Gastrocnemius medialis (tissue), 4 donors: ENCODE measurements at regions not wholly inside any gene's neighbourhood (a gene's known extent, or its start where the extent isn't known, plus 50 kb on each side); places are given as distances from the start of the nearest gene placed in this dataset.

Experiments used
- ATAC-seq, 2 donors: fragments of 150-250 bp; one replicate each; pipeline ENCODE4 v1.9.1; 2016
- DNase-seq, 2 donors: peaks; one replicate each; pipeline ENCODE4 v3.0.0-alpha.2; 2019
- H3K27ac ChIP-seq, 4 donors: fragments of 200-600 bp; sonication (generic); 1 replicate in 1 of 4; 2 replicates in 3 of 4; pipeline ENCODE4 v1.5.1; 2016 to 2018; ENCODE audit warnings: mild to moderate bottlenecking in 2 of 4, moderate library complexity in 1 of 4
- H3K27me3 ChIP-seq, 3 donors: fragments of 200-600 bp; sonication (generic) in 2 of 3; 1 replicate in 1 of 3; 2 replicates in 2 of 3; pipeline versions ENCODE4 v1.5.1 to v1.6.0; 2016 to 2019; ENCODE audit warnings: mild to moderate bottlenecking in 1 of 3, moderate library complexity in 1 of 3
- H3K36me3 ChIP-seq, 2 donors: fragments of 200-600 bp; sonication (generic) in 1 of 2; one replicate each; pipeline ENCODE4 v1.5.1; 2017 to 2018
- H3K4me1 ChIP-seq, 2 donors: fragments of 200-600 bp; sonication (generic) in 1 of 2; one replicate each; pipeline ENCODE4 v1.5.1; 2016 to 2017; ENCODE audit warnings: mild to moderate bottlenecking in 2 of 2
- H3K4me3 ChIP-seq, 4 donors: fragments of 200-600 bp; sonication (generic) in 3 of 4; 1 replicate in 1 of 4; 2 replicates in 3 of 4; pipeline ENCODE4 v1.5.1; 2016 to 2019; ENCODE audit warnings: mild to moderate bottlenecking in 2 of 4
- H3K9me3 ChIP-seq, 3 donors: fragments of 200-600 bp; sonication (generic) in 2 of 3; 1 replicate in 1 of 3; 2 replicates in 2 of 3; pipeline ENCODE4 v1.5.1; 2016 to 2019
- CTCF ChIP-seq, 5 experiments: fragments of 450-650 bp in 3 of 5; fragments of 200-600 bp in 2 of 5; sonication (generic) in 2 of 5; IDR thresholded peaks in 4 of 5; conservative IDR thresholded peaks in 1 of 5; 1 replicate in 4 of 5; 2 replicates in 1 of 5; pipeline ENCODE4 v1.5.1; 2016 to 2019; ENCODE audit warnings: antibody characterized with exemption in 5 of 5, mild to moderate bottlenecking in 3 of 5, moderate library complexity in 3 of 5
- POLR2A ChIP-seq, 2 donors: fragments of 450-650 bp; IDR thresholded peaks; one replicate each; pipeline ENCODE4 v1.6.1; 2017; ENCODE audit warnings: antibody characterized with exemption in 2 of 2, mild to moderate bottlenecking in 2 of 2, moderate library complexity in 2 of 2
- in situ Hi-C, 4 donors: fragments of 200-750 bp; cut with MboI; loops; one replicate each; pipeline versions ENCODE4 v1.15.0 to v1.8.0; 2017; ENCODE audit warnings: low sequenced_read_pairs in 4 of 4
- intact Hi-C: fragments of 100-400 bp; cut with DNase I; formaldehyde crosslinking; loops from one replicate; pipeline ENCODE4 v1.15.1; 2023; ENCODE audit warnings: low total_unique reads

DNA sequence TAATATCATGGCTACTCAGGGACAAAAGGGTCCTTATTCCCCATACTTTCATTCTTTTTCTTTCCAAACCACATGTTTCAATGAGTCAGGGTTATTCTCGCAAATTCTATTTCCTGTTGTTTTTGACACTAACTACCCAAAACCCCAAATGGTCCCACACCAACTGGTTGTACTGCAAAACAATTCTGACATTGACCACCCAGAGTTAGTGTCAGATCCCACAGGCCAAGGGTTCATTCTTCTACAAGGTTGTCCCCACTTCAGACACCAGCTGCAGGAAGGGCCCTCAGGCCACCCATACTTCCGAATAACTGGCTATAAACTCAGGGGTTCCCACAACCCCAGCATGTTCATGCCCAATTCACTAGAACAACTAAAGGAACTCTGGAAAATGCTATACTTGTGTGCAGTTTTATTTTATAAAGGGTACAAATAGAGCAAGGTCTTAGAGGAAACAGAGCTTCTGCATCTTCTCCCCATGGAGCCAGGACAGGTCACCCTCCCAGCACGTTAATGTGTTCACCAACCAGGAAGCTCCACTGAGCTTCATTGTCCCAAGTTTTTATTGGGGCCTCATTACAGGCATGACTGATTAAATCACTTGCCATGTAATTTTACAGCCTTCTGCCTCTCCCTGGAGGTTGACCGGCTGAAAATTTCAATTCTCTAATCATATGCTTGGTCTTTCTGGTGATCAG is 334.8 kb downstream of the DRD1 start:
- intact Hi-C loops, result no loop called here
- no peaks in the 10 kb centered on the region for H3K4me1 ChIP-seq
- no peak overlapping the region for H3K4me3 ChIP-seq
- in situ Hi-C loops, result no loop called here
- ATAC-seq (no peak), DNase-seq (no peak)
- H3K27me3 ChIP-seq, result no peaks in the 10 kb centered on the region
- TF ChIP-seq POLR2A (IDR thresholded peaks at IDR 0.05) (no peak), CTCF (IDR thresholded peaks at IDR 0.05 in 4 of 5, conservative IDR thresholded peaks at IDR 0.05 in 1 of 5) (no peak)
- H3K36me3 ChIP-seq, result no peaks in the 10 kb centered on the region
- no peaks in the 10 kb centered on the region for H3K9me3 ChIP-seq
- no peak overlapping the region for H3K27ac ChIP-seq

DNA sequence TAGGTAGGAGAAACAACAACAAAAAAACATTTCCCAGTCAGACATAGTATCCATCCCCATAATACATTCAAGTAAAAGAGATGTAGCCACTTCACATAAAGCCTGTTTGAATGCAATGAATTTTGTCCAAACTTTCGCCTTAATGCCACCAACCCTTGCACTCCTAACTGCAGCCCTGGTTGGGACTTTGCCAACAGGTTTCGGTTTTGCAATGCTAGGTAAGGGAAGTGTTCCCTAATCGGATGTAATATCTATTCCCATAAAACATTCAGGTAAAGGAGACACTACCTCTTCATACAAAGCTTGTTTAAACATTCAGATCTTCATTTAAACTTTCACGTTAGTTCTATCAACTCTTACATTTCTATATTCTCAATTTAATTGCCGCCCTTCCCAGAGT is 336.1 kb downstream of the DRD1 start:
- TF ChIP-seq CTCF (IDR thresholded peaks at IDR 0.05 in 4 of 5, conservative IDR thresholded peaks at IDR 0.05 in 1 of 5), result no peak
- TF ChIP-seq POLR2A (IDR thresholded peaks at IDR 0.05), result no peak
- H3K4me3 ChIP-seq, result no peak overlapping the region
- H3K27me3 ChIP-seq, result no peaks in the 10 kb centered on the region
- no peaks in the 10 kb centered on the region for H3K36me3 ChIP-seq
- no peaks in the 10 kb centered on the region for H3K4me1 ChIP-seq
- H3K27ac ChIP-seq, result no peak overlapping the region
- in situ Hi-C loops, result no loop called here
- DNase-seq (no peak), ATAC-seq (no peak)
- no peaks in the 10 kb centered on the region for H3K9me3 ChIP-seq
- intact Hi-C loops, result no loop called here

DNA sequence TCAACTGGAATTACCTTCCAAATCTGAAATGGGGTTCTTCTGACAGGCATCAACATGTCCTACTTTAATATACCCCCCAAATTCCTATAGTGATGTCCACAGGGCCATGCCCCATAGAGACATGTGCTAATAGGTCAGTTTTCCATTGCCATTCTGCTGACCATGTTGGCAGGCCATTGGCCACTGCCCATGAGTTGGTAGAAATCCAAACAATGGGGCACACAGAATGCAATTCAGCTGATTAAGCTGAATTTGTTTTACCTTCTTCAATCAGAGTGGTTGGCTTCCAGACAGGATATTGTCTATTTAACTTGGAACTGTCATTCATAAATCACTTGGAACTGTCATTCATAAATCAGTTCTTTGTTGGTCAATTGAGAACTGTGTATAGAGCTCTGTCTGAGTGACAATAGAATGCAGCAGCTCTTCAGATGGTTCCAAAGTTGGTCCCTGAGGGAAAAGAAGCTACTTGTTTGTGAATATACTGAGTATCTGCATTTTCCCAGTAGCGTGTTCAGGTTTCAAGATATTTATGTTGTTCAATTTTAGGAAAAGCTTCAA is 336.9 kb downstream of the DRD1 start:
- H3K27ac ChIP-seq, result no peak overlapping the region
- TF ChIP-seq CTCF (IDR thresholded peaks at IDR 0.05 in 4 of 5, conservative IDR thresholded peaks at IDR 0.05 in 1 of 5) (no peak), POLR2A (IDR thresholded peaks at IDR 0.05) (no peak)
- in situ Hi-C loops, result no loop called here
- H3K4me3 ChIP-seq, result no peak overlapping the region
- ATAC-seq (no peak), DNase-seq (no peak)
- no peaks in the 10 kb centered on the region for H3K4me1 ChIP-seq
- H3K27me3 ChIP-seq, result no peaks in the 10 kb centered on the region
- intact Hi-C loops, result no loop called here
- no peaks in the 10 kb centered on the region for H3K9me3 ChIP-seq
- H3K36me3 ChIP-seq, result no peaks in the 10 kb centered on the region

DNA sequence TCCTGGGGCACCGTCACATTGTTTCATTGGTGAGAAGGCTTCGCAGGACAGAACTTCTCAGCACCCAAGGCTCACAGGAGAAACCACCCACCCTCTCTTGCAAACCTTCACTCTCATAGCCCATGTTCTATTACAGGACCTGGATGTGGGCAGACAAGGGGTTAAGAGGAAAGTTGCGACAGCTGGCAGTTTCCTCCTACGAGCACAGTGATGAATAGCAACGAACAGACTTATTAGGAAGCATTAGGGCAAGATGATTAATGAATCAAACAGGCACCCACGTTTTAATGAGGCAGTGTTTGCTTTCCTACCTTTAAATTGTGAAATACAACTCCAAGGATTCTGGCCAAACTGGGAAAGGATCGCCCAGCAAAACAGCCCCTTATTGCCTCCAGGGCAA is 339.3 kb downstream of the DRD1 start:
- ATAC-seq (no peak), DNase-seq (no peak)
- intact Hi-C loops (no loop called here), in situ Hi-C loops (no loop called here)
- Histone ChIP-seq H3K4me3 (no peak overlapping the region), H3K36me3 (no peaks in the 10 kb centered on the region), H3K4me1 (no peaks in the 10 kb centered on the region), H3K27me3 (no peaks in the 10 kb centered on the region), H3K9me3 (no peaks in the 10 kb centered on the region), H3K27ac (no peak overlapping the region)
- TF ChIP-seq CTCF (IDR thresholded peaks at IDR 0.05 in 4 of 5, conservative IDR thresholded peaks at IDR 0.05 in 1 of 5), result no peak

GRCh38 chr5:175103746-175104145 is 340.2 kb downstream of the DRD1 start:
- Histone ChIP-seq H3K27me3 (no peaks in the 10 kb centered on the region), H3K9me3 (no peaks in the 10 kb centered on the region), H3K4me1 (no peaks in the 10 kb centered on the region), H3K4me3 (no peak overlapping the region), H3K27ac (no peak overlapping the region), H3K36me3 (no peaks in the 10 kb centered on the region)
- TF ChIP-seq CTCF (IDR thresholded peaks at IDR 0.05 in 4 of 5, conservative IDR thresholded peaks at IDR 0.05 in 1 of 5), result no peak
- TF ChIP-seq POLR2A (IDR thresholded peaks at IDR 0.05), result no peak
- in situ Hi-C loops, result no loop called here
- intact Hi-C loops, result no loop called here
- DNase-seq (no peak), ATAC-seq (no peak)
